SU-DHL-6 (cell line): ENCODE measurements at regions not wholly inside any gene's neighbourhood (a gene's known extent, or its start where the extent isn't known, plus 50 kb on each side); places are given as distances from the start of the nearest gene placed in this dataset.

Experiments used
- H2AFZ ChIP-seq: fragments of 200-600 bp; sonication (generic); 2 replicates; pipeline ENCODE4 v1.6.1; 2014; ENCODE audit warnings: low read depth, mild to moderate bottlenecking, moderate library complexity, mixed read lengths, antibody characterized with exemption, low read length; ENCODE audit not compliant: severe bottlenecking
- H3F3A ChIP-seq: fragments of 200-600 bp; shearing (Covaris generic); 2 replicates; pipeline ENCODE4 v1.6.0; 2016; ENCODE audit warnings: antibody characterized with exemption, mild to moderate bottlenecking; ENCODE audit not compliant: insufficient read depth
- H3K27ac ChIP-seq: fragments of 200-600 bp; sonication (generic); 2 replicates; pipeline ENCODE4 v1.5.1; 2016; ENCODE audit warnings: low read depth, mild to moderate bottlenecking, low read length, moderate library complexity, mixed read lengths
- H3K27me3 ChIP-seq: fragments of 200-600 bp; sonication (generic), shearing (Covaris generic); 2 replicates; pipeline ENCODE4 v1.6.0; 2014; ENCODE audit warnings: mild to moderate bottlenecking, low read length
- H3K36me3 ChIP-seq: fragments of 200-600 bp; sonication (generic); 2 replicates; pipeline ENCODE4 v1.6.1; 2014; ENCODE audit warnings: mild to moderate bottlenecking, low read length, mixed read lengths
- H3K4me2 ChIP-seq: fragments of 300-600, 200-600 bp; shearing (Covaris generic), sonication (generic); 2 replicates; pipeline ENCODE4 v1.6.0; 2014; ENCODE audit warnings: low read length, low read depth, mild to moderate bottlenecking; ENCODE audit not compliant: poor library complexity, severe bottlenecking
- H3K4me3 ChIP-seq: fragments of 200-600 bp; sonication (generic); 2 replicates; pipeline ENCODE4 v1.5.1; 2014; ENCODE audit warnings: antibody characterized with exemption, low read length, mild to moderate bottlenecking, mixed read lengths; ENCODE audit not compliant: insufficient read depth, poor library complexity, severe bottlenecking
- H3K79me2 ChIP-seq: fragments of 200-600 bp; sonication (generic); 2 replicates; pipeline ENCODE4 v1.6.1; 2014; ENCODE audit warnings: mild to moderate bottlenecking, low read length, moderate library complexity; ENCODE audit not compliant: insufficient read depth
- H3K9ac ChIP-seq: fragments of 200-600 bp; sonication (generic); 2 replicates; pipeline ENCODE4 v1.7.0; 2014; ENCODE audit warnings: mild to moderate bottlenecking, low read length
- H3K9me2 ChIP-seq: fragments of 200-600 bp; sonication (generic); replicated peaks from 2 replicates; pipeline ENCODE4 v1.6.1; 2014; ENCODE audit warnings: low read length; ENCODE audit not compliant: insufficient read depth
- H3K9me3 ChIP-seq: fragments of 200-600 bp; sonication (generic); 2 replicates; pipeline ENCODE4 v1.6.1; 2014; ENCODE audit warnings: low read length, mixed read lengths; ENCODE audit not compliant: insufficient read depth
- H4K20me1 ChIP-seq: fragments of 200-600 bp; sonication (generic); 2 replicates; pipeline ENCODE4 v1.6.1; 2014; ENCODE audit warnings: low read depth, mild to moderate bottlenecking, antibody characterized with exemption, low read length, moderate library complexity, mixed read lengths
- EZH2phosphoT487 ChIP-seq: fragments of 200-600 bp; sonication (generic), shearing (Covaris generic); conservative IDR thresholded peaks from 2 replicates; pipeline ENCODE4 v1.6.1; 2018; ENCODE audit warnings: mild to moderate bottlenecking, antibody characterized with exemption, low read length, moderate library complexity, mixed read lengths
- TF ChIP-seq, protein P1 (sequence below): fragments of 200-600 bp; sonication (generic); IDR thresholded peaks from one replicate; pipeline ENCODE4 v1.5.1; 2017; ENCODE audit warnings: antibody characterized with exemption, mild to moderate bottlenecking, low read length, moderate library complexity; ENCODE audit not compliant: insufficient read depth, poor library complexity, severe bottlenecking

DNA sequence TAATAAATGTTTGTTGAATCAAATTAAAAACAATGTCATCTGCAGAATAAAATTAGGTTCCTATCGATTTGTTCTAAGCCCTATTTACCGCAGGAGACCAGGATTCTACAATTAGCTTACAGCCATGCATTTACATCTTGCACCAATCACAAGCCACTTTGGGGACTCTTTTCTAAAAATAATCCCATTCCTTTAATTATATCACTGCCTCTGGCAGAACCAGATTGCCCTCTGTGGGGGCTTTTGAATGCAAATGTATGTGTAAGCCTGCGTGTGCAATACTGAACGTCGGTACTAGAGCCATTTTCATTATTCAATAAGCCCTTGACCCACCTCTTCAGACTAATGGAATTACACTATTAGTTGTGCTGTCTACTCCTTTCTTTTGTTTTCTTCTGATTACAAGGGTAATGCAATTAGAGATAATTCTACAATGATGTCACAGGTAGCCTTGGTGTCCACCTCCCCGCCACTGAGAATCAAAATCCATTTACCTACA lies 391.3 kb upstream of the XYLT1 start:
- no peak for TF ChIP-seq EZH2phosphoT487
- TF ChIP-seq, protein P1, sequence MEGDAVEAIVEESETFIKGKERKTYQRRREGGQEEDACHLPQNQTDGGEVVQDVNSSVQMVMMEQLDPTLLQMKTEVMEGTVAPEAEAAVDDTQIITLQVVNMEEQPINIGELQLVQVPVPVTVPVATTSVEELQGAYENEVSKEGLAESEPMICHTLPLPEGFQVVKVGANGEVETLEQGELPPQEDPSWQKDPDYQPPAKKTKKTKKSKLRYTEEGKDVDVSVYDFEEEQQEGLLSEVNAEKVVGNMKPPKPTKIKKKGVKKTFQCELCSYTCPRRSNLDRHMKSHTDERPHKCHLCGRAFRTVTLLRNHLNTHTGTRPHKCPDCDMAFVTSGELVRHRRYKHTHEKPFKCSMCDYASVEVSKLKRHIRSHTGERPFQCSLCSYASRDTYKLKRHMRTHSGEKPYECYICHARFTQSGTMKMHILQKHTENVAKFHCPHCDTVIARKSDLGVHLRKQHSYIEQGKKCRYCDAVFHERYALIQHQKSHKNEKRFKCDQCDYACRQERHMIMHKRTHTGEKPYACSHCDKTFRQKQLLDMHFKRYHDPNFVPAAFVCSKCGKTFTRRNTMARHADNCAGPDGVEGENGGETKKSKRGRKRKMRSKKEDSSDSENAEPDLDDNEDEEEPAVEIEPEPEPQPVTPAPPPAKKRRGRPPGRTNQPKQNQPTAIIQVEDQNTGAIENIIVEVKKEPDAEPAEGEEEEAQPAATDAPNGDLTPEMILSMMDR: no peak
- Histone ChIP-seq H3K27me3 (no peaks in the 10 kb centered on the region), H4K20me1 (no peaks in the 10 kb centered on the region), H3K9me2 (no peaks in the 10 kb centered on the region), H2AFZ (no peak overlapping the region), H3K9ac (no peak overlapping the region), H3K9me3 (no peaks in the 10 kb centered on the region), H3F3A (no peaks in the 10 kb centered on the region), H3K36me3 (no peaks in the 10 kb centered on the region), H3K27ac (no peak overlapping the region), H3K4me2 (no peak overlapping the region), H3K79me2 (no peaks in the 10 kb centered on the region), H3K4me3 (no peak overlapping the region)

DNA sequence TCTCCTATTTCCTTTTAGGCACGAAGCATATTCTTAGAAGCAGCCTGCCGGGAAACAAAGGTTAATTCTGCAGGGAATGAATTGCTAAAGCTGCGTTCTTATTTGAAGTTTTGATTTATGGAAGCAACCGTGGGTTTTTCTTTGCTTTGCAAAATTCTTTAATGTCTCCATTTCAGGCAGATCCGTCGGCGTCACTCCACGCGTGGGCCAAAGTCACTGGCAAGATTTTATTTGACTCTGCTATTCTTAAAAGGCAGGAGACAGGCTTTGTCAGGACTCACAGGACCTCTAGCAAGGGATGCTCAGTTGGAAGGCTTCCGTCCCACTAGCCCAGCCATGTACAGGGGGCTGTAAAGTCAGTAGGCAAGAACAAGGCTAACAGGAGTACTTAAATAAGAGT lies 387.3 kb upstream of the XYLT1 start:
- no peak overlapping the region for H3K9ac ChIP-seq
- H2AFZ ChIP-seq: no peak overlapping the region
- no peaks in the 10 kb centered on the region for H3K27me3 ChIP-seq
- H3K9me3 ChIP-seq: no peaks in the 10 kb centered on the region
- no peak overlapping the region for H3K4me2 ChIP-seq
- H3K79me2 ChIP-seq: no peaks in the 10 kb centered on the region
- H3K27ac ChIP-seq: no peak overlapping the region
- H3K9me2 ChIP-seq: no peaks in the 10 kb centered on the region
- H3K4me3 ChIP-seq: no peak overlapping the region
- no peaks in the 10 kb centered on the region for H4K20me1 ChIP-seq
- no peak for TF ChIP-seq EZH2phosphoT487
- TF ChIP-seq, protein P1: no peak
- H3F3A ChIP-seq: no peaks in the 10 kb centered on the region
- H3K36me3 ChIP-seq: no peaks in the 10 kb centered on the region

DNA sequence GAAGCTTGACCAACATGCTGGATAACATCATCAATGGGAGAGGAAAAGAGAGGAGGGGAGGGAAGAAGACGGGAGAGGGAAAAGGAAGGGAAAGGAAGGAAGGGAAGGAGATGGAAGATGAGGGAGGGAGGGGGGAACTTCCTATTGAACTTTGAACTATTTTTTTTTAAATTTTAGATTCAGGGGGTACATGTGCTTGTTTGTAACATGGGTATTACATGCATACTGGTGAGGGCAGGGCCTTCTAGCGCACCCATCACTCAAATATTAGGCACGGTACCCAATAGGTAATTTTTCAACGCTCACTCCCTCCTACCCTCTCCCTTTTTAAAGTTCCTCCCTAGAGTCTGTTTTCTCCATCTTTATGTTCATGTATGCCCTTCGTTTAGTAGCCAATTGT lies 383.2 kb upstream of the XYLT1 start:
- H3K27me3 ChIP-seq: no peaks in the 10 kb centered on the region
- H3K4me3 ChIP-seq: no peak overlapping the region
- no peaks in the 10 kb centered on the region for H3K9me2 ChIP-seq
- H3F3A ChIP-seq: no peaks in the 10 kb centered on the region
- TF ChIP-seq EZH2phosphoT487: no peak
- TF ChIP-seq, protein P1: no peak
- H3K36me3 ChIP-seq: no peaks in the 10 kb centered on the region
- no peak overlapping the region for H2AFZ ChIP-seq
- H3K4me2 ChIP-seq: no peak overlapping the region
- H3K79me2 ChIP-seq: no peaks in the 10 kb centered on the region
- H4K20me1 ChIP-seq: no peaks in the 10 kb centered on the region
- no peak overlapping the region for H3K9ac ChIP-seq
- no peaks in the 10 kb centered on the region for H3K9me3 ChIP-seq
- no peak overlapping the region for H3K27ac ChIP-seq
